Thyroid gland (tissue), 4 donors: ENCODE measurements at regions not wholly inside any gene's neighbourhood (a gene's known extent, or its start where the extent isn't known, plus 50 kb on each side); places are given as distances from the start of the nearest gene placed in this dataset.
"Not testable (repeated sequence)": the region's sequence is repeated elsewhere in the genome, so short reads cannot be mapped to it uniquely, and the experiment has no call there.

Experiments used
- DNase-seq, 2 donors: peaks; one replicate each; pipeline ENCODE4 v3.0.0-alpha.2; 2019
- H3K27ac ChIP-seq, 3 donors: fragments of 200-600 bp; sonication (generic); 1 replicate in 2 of 3; 2 replicates in 1 of 3; pipeline ENCODE4 v1.5.1; 2016 to 2019; ENCODE audit warnings: mild to moderate bottlenecking in 1 of 3, moderate library complexity in 1 of 3
- H3K27me3 ChIP-seq: fragments of 200-600 bp; sonication (generic); one replicate; pipeline ENCODE4 v1.5.1; 2019
- H3K36me3 ChIP-seq, 2 donors: fragments of 200-600 bp; sonication (generic); one replicate each; pipeline ENCODE4 v1.5.1; 2016 to 2019
- H3K4me1 ChIP-seq, 2 donors: fragments of 200-600 bp; sonication (generic); one replicate each; pipeline ENCODE4 v1.5.1; 2017 to 2019
- H3K4me3 ChIP-seq, 3 donors: fragments of 200-600 bp; sonication (generic); replicated peaks in 1 of 3; 1 replicate in 2 of 3; 2 replicates in 1 of 3; pipeline ENCODE4 v1.5.1; 2016; ENCODE audit warnings: mild to moderate bottlenecking in 1 of 3
- H3K9me3 ChIP-seq: fragments of 200-600 bp; sonication (generic); one replicate; pipeline ENCODE4 v1.5.1; 2017
- POLR2A ChIP-seq, 2 donors: fragments of 450-650 bp; IDR thresholded peaks; one replicate each; pipeline ENCODE4 v1.6.1; 2017; ENCODE audit warnings: antibody characterized with exemption in 2 of 2, mild to moderate bottlenecking in 2 of 2, moderate library complexity in 1 of 2
- WGBS, 2 donors: methylation state at CpG; one replicate each; pipeline ENCODE4 v1.1.5; 2017; 5-methylcytosine and 5-hydroxymethylcytosine counted together
- intact Hi-C: fragments of 100-400 bp; cut with DNase I; formaldehyde crosslinking; loops from one replicate; pipeline ENCODE4 v1.15.1; 2023
- TF ChIP-seq, protein P1 (sequence below), 6 experiments: fragments of 200-600 bp in 3 of 6; fragments of 450-650 bp in 3 of 6; sonication (generic) in 3 of 6; IDR thresholded peaks; one replicate each; pipeline ENCODE4 v1.5.1; 2016 to 2019; ENCODE audit warnings: antibody characterized with exemption in 6 of 6, mild to moderate bottlenecking in 2 of 6, inconsistent platforms in 1 of 6, moderate library complexity in 1 of 6

DNA sequence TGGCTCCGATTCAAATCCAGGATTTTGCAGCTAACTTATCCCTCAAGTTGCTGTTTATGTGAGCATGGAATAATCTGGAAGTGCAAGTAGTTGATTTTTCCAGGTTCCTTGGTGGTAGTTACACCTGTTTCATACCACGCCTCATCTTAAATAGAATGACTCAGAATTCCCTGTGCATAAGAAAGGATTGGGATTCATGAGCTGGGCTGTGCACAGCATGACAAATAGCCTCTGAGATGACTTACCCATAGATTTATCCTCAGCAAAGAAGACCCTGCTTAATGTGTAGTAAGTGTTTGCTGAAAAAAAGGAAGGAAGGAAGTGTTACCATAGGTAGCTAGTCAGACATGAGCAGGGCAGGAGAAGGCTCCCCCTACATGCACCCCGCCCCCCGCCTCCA, 777.7 kb upstream of the ADGRL3 start:
- no peak overlapping the region for H3K27ac ChIP-seq
- H3K27me3 ChIP-seq = no peaks in the 10 kb centered on the region
- no peak for TF ChIP-seq POLR2A (IDR thresholded peaks at IDR 0.05)
- TF ChIP-seq, protein P1, sequence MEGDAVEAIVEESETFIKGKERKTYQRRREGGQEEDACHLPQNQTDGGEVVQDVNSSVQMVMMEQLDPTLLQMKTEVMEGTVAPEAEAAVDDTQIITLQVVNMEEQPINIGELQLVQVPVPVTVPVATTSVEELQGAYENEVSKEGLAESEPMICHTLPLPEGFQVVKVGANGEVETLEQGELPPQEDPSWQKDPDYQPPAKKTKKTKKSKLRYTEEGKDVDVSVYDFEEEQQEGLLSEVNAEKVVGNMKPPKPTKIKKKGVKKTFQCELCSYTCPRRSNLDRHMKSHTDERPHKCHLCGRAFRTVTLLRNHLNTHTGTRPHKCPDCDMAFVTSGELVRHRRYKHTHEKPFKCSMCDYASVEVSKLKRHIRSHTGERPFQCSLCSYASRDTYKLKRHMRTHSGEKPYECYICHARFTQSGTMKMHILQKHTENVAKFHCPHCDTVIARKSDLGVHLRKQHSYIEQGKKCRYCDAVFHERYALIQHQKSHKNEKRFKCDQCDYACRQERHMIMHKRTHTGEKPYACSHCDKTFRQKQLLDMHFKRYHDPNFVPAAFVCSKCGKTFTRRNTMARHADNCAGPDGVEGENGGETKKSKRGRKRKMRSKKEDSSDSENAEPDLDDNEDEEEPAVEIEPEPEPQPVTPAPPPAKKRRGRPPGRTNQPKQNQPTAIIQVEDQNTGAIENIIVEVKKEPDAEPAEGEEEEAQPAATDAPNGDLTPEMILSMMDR (IDR thresholded peaks at IDR 0.05) = no peak
- H3K4me1 ChIP-seq = no peaks in the 10 kb centered on the region
- DNase-seq = no peak
- no peaks in the 10 kb centered on the region for H3K36me3 ChIP-seq
- H3K4me3 ChIP-seq = no peak overlapping the region
- H3K9me3 ChIP-seq = no peaks in the 10 kb centered on the region
- 86 to 87% methylated on average over 4 of the region's 4 CpGs for WGBS, 2 donors
- intact Hi-C loops = no loop called here

DNA sequence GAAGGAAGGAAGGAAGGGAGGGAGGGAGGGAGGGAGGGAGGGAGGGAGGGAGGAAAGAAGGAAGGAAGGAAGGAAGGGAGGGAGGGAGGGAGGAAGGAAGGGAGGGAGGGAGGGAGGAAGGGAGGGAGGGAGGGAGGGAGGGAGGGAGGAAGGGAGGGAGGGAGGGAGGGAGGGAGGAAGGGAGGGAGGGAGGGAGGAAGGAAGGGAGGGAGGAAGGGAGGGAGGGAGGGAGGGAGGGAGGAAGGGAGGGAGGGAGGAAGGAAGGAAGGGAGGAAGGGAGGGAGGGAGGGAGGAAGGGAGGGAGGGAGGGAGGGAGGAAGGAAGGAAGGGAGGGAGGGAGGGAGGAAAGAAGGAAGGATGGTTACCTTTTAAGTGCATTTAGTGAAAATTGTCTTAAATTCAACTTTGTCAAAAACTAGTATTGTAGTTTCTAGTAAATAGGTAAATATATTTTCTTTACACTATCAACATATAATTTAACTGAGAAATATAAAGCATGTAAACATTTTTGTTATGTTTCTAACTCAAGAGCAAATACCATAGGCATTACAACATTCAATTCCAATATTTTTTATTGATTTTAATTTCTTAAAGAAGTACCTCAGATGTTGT, 776.4 kb upstream of the ADGRL3 start:
- H3K4me3 ChIP-seq, H3K9me3 ChIP-seq, DNase-seq, intact Hi-C loops, H3K36me3 ChIP-seq, H3K27me3 ChIP-seq, H3K27ac ChIP-seq, H3K4me1 ChIP-seq: not testable (repeated sequence)

DNA sequence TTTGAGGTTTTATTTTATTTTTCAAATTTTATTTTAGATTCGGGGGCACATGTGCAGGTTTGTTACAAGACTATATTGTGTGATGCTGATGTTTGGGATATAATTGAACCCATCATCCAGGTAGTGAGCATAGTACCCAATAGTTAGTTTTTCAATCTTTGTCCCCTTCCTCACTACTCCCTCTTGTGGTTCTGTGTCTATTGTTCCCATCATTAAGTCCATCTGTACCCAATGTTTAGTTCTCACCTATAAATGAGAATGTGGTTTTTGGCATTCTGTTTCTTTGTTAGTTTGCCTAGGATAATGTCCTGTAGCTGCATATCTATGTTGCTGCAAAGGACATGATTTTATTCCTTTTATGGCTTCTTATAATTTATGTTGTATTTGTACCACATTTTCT, 767.2 kb upstream of the ADGRL3 start:
- TF ChIP-seq, protein P1 (IDR thresholded peaks at IDR 0.05) = no peak
- no peak for TF ChIP-seq POLR2A (IDR thresholded peaks at IDR 0.05)
- DNase-seq = no peak
- Histone ChIP-seq H3K9me3 (no peaks in the 10 kb centered on the region), H3K4me3 (no peak overlapping the region), H3K36me3 (no peaks in the 10 kb centered on the region), H3K27ac (no peak overlapping the region), H3K27me3 (no peaks in the 10 kb centered on the region), H3K4me1 (no peaks in the 10 kb centered on the region)
- intact Hi-C loops = no loop called here
- WGBS, 2 donors = 78 to 85% methylated on average over 1 of the region's 1 CpG

DNA sequence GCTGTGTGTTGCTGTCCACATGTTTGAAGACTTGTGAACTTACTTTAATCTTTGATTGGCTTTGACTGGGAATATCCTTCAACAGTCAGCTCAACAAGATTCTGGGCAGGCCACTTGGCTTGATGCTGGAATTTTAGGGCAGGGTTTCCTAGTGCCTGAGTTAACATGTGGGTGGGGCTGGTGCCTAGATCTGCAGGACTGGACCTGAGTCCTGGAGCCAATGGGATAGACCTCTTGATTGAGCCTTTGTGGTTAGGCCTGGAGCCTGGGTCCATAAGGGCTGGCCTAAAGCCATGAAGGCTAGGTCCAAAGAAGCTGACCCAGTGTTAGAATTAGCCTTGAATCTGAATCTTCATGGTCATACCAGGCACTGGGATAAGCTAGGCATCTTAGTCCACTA, 757.1 kb upstream of the ADGRL3 start:
- Histone ChIP-seq H3K27ac (no peak overlapping the region), H3K4me1 (no peaks in the 10 kb centered on the region), H3K9me3 (no peaks in the 10 kb centered on the region), H3K27me3 (no peaks in the 10 kb centered on the region), H3K4me3 (no peak overlapping the region), H3K36me3 (no peaks in the 10 kb centered on the region)
- intact Hi-C loops = no loop called here
- DNase-seq = no peak
- no peak for TF ChIP-seq POLR2A (IDR thresholded peaks at IDR 0.05)
- TF ChIP-seq, protein P1 (IDR thresholded peaks at IDR 0.05) = no peak

DNA sequence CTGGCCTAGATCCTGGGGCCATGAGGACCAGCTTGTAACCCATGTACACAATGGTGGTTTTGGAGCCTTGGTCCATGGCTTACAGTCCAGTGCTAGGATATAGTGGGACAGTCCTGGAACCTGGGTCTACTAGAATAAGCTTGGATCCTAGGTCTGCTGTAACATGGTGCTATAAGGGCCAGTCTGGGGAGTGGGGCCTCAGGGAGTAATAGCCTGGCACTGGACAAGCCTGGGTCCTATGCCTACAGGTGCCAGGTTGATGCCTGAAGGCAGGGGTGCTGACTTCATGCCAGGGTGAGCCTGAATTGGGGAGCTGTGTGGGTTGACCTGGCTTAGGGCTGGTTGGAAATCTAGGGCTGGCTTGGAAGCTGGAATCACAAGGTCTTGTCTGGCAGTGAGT, 756.3 kb upstream of the ADGRL3 start:
- no peak overlapping the region for H3K27ac ChIP-seq
- no peak overlapping the region for H3K4me3 ChIP-seq
- no peaks in the 10 kb centered on the region for H3K27me3 ChIP-seq
- TF ChIP-seq, protein P1 (IDR thresholded peaks at IDR 0.05) = no peak
- no peak for TF ChIP-seq POLR2A (IDR thresholded peaks at IDR 0.05)
- no peaks in the 10 kb centered on the region for H3K36me3 ChIP-seq
- intact Hi-C loops = no loop called here
- no peak for DNase-seq
- H3K4me1 ChIP-seq = no peaks in the 10 kb centered on the region
- H3K9me3 ChIP-seq = no peaks in the 10 kb centered on the region

DNA sequence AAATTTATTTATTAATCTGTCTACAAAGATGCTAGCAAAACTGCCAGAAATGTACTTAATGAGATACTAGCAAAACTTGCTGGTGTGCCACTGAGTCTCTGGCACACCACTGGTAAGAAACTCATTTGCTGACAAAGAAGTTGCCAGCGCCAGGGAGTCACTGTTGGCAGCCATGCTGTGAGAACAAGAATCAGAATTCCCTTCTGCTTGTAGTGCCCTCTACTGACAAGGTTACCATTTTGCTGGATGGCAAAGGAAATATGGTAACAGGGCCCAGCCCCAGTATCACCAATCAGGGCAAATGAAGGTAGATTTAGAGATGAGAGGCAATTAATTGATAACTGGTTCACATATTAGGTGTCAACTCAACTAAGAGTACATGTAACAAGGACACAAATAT, 750.1 kb upstream of the ADGRL3 start:
- TF ChIP-seq, protein P1 (IDR thresholded peaks at IDR 0.05) = no peak
- TF ChIP-seq POLR2A (IDR thresholded peaks at IDR 0.05) = no peak
- Histone ChIP-seq H3K27ac (no peak overlapping the region), H3K9me3 (no peaks in the 10 kb centered on the region), H3K27me3 (no peaks in the 10 kb centered on the region), H3K4me3 (no peak overlapping the region), H3K36me3 (no peaks in the 10 kb centered on the region), H3K4me1 (no peaks in the 10 kb centered on the region)
- 80 to 83% methylated on average over 1 of the region's 1 CpG for WGBS, 2 donors
- intact Hi-C loops = no loop called here
- no peak for DNase-seq
